GM21529 (cell line): ENCODE measurements at regions not wholly inside any gene's neighbourhood (a gene's known extent, or its start where the extent isn't known, plus 50 kb on each side); places are given as distances from the start of the nearest gene placed in this dataset.
"Not testable (repeated sequence)": the region's sequence is repeated elsewhere in the genome, so short reads cannot be mapped to it uniquely, and the experiment has no call there.

ENCODE experiments used
- ATAC-seq: cut with Tn5 transposase; IDR thresholded peaks from one replicate; pipeline ENCODE4 v1.9.1; 2021; ENCODE audit not compliant: unreplicated experiment

DNA sequence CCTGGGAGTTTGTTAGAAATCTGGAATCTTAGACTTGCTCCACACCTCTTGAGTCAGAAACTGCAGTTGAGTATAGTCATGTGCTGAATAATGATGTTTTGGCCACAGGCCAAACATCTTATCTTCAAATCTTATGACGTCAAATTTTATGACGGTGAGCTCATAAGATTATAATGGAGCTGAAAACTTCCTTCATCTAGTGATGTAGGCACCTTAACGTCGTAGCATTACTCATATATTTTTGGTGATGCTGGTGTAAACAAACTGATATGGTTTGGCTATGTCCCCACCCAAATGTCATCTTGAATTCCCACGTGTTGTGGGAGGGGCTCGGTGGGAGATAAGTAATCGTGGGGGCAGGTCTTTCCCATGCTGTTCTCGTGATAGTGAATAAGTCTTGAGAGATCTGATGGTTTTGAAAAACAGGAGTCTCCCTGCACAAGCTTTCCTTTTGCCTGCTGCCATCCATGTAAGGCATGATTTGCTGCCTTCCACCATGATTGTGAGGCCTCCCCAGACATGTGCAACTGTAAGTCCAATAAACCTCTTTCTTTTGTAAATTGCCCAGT is 268.0 kb upstream of the PROK2 start:
- ATAC-seq = no peak

DNA sequence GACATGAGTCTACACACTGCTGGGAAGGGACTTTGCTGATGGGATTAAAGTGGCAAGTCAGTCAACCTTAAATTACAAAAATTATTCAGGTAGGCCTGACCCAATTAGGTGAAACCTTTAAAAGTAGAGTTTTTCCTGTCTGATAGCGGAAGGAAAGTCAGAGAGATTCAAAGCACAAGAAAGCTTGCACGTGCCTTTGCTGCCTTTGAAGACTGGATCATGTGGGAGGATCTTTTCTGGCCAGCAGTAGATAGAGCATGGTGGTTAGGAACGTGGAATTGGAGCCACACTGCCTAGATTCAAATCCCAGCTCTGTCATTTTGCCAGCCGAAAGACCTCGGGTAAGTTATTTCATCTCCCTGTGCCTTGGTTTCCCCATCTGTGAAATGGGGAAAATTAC is 265.8 kb upstream of the PROK2 start:
- no peak for ATAC-seq

- ATAC-seq = no peak
Observed at GRCh38 chr3:72050048-72050632, 265.2 kb upstream of the PROK2 start.

GRCh38 chr3:72049300-72049699 is 264.4 kb upstream of the PROK2 start:
- no peak for ATAC-seq

DNA sequence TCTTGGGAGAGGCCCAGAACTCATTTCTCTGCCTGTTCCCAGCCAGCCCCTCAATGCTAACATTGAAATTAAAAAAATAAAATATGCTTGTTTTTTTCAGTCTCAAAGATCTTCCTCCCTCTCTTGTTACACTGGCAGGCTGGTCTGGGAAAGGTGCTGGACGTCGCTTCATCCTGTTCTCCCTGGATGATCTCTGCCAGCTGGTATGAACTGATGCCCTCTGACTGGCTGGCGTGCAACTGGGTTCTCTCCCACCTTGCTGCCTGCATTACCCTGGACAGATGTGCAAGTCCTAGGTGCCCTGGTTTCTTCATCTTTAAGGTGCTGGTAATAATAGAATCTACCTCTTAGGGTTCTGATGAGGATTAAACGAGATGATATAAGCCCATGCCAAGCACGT is 263.9 kb upstream of the PROK2 start:
- ATAC-seq = no peak

DNA sequence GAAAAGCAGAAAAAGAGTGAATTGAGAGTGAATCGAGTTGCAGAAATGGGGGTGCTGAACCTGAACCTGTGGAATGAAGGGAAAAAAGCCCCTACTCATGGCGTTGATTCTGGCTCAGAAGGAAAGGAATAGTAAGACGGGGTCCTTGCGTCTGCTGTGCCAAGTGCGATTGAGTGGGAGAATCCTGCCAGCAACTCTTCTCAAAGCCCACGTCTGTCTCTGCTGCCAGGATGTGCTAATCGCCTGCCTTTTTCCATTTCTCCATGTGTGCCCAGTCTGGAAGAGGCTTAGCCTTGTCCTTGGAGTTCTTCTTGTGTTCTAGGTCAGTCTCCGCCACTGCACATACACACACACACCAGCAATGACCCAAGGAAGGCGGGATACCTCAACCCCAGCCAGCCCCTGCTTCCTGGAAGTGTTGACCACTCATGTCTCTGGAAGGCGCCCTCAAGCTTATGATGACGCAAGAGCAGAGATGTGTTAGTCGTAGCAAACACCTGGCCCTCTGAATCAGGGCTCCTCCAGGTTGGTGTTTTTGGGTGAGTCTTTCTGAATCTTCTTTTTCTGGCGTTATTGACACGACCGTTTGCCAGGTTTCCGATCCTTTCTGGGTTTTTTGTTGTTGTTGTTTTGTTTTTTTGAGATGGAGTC is 262.4 kb upstream of the PROK2 start:
- no peak for ATAC-seq

DNA sequence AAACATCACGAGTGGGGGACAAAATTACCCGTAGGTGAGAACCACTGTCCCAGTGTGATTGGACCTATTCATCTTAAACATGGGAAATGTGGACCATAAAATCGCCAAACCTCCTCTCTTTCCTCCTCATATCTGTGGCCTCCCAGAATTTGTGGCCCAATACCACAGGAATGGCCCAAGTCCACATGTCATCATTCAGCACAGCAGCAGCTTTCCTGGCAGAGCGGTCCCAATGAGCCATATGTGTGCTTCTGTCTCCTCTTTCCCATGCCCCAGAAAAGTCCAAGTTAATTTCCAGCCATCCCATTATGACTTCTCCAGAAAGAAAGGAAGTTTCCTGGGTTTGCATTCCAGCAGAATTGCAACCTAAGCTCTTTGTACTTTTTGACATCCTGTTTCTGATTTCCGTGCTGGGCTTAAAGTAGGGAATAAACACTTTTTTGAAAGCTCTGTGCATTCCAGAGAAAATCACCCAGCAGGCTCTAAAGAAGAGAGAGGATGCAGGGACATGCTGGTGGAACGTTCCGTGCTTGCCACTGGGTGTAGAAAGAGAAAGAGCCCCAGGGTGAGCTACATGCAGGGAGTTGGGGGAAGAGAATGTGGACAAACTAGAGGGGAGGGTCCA is 259.4 kb upstream of the PROK2 start:
- no peak for ATAC-seq

- peak; percentile 75 for ATAC-seq
Observed at GRCh38 chr3:72043204-72044133, 258.5 kb upstream of the PROK2 start.

DNA sequence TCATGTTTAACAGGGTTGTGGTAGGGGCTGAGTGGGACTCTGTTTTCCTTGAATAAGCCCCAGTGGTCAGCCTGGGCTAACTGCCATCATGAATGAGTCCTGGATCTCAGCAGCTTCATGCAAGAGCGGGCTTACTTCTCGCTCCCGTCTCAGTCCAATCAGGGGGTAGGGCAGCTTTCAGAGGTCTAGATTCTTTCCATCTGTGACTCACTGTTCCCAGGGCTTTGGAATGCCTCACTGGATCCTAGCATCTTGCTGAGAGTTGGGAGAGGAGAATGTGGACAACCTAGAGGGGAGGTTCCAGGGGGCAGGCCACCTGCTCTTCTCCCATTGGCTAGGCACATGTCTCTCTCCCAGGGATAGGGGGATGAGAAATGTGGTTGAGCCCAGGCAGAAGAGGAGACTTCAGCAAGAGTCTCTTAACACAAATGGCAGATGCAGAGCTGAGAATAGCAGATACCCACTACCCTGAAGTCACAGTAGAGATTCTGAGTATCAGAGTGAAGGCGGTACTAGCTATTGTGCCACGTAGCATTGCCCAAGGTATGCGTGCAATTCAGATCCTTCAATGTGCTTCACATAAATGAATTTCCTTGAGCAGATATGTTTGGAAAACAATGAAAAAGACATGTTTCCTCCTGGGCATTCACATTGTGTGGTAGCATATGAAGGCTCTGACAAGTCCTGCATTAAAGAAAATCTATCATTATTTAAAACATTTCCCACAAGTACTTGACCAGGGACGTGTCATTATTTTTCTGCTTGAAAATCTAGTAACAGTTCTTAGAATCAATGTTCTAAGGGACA is 257.7 kb upstream of the PROK2 start:
- ATAC-seq = no peak

DNA sequence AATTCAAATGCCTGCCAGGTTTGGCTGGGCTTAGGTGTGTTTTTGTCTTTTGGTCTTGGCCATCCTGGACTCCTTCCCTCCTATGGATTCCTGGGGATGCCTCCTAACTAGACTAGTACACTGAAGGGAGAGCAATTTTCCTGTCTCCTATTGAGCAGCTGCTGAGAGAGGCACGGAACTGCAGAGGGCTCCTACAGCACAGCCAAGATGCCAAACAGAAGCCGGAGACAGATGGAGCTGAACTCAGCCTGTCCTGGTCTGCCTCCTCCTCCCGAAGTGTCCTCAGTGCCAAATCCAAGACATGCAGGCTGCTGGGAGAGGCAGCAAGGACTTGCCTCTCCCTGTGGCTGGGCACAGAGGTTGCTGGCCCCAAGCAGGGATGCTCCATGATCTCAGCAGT is 256.6 kb upstream of the PROK2 start:
- ATAC-seq = no peak

DNA sequence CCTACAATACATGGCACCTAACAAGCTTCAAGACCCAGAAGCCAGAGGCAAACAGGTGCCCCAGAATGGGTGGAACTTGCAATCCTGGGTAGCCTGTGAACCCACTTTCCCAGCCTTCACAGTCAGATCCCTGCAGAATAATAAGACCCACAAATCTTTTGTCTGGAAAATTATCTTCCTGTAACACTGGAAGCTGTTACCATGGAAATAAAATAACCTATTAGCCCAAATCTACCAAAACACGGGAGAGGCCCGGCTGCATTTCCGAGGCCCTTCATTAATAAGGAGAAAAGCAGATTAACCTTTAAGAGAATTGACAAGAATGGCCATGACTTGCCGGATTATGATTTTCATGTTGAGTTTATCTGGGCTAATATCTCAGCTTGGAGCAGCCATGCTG is 256.1 kb upstream of the PROK2 start:
- ATAC-seq = no peak

- no peak for ATAC-seq
Observed at GRCh38 chr3:72039677-72040076, 254.7 kb upstream of the PROK2 start.

GRCh38 chr3:72036899-72037298 is 252.0 kb upstream of the PROK2 start:
- no peak for ATAC-seq

GRCh38 chr3:72035606-72036005 is 250.7 kb upstream of the PROK2 start:
- no peak for ATAC-seq

- ATAC-seq = no peak
Observed at GRCh38 chr3:72034986-72035385, 250.0 kb upstream of the PROK2 start.

DNA sequence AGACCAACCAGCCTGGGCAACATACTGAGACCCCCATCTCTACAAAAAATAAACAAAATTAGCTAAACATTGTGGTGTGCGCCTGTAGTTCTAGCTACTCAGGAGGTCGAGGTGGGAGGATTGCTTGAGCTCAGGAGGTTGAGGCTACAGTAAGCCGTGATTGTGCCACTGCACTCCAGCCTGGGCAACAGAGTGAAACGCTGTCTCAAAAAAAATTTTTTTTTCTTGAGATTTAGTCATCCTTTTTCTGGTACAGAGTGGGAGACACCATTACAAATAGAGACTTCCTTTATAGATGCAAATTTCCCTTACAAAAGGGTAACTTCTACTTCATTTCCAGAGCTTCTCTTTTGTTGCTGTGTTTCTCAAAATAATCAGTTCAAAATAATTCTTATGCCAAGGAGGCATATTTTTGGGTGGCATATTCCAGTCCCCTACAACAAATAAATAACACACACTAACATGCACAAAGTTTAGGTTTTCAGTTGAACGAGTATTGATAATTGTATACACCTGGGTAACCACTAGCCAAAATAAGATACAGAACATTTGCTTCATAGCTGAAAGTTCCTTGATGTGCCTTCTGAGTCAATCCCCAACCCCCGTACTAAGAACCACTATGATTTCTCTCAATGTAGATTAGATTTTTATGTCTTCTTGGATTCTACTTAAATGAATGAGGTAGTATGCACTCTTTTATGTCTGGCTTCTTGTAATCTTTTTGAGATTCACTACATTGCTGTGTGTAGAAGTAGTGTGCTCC is 248.9 kb upstream of the PROK2 start:
- ATAC-seq = peak; percentile 53

GRCh38 chr3:72032441-72033135 is 247.6 kb upstream of the PROK2 start:
- no peak for ATAC-seq

DNA sequence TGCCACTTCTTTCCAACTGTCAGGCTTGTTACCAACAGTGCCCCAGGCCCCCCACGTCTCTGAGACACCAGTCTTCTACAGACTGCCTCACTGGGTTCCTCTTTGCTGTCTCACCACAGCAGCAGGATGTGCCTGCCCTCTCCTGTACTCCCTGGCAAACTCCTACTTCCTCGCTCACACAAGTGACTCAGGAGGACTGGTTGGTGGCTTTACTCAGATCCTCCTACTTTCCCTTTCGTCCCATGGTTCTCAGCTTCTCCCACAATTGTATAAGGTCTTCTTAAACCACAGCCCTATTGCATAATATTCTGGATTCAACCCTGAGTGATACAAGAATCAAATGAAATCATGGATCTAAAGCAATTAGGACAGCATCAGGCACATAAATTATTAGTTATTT is 246.6 kb upstream of the PROK2 start:
- no peak for ATAC-seq

DNA sequence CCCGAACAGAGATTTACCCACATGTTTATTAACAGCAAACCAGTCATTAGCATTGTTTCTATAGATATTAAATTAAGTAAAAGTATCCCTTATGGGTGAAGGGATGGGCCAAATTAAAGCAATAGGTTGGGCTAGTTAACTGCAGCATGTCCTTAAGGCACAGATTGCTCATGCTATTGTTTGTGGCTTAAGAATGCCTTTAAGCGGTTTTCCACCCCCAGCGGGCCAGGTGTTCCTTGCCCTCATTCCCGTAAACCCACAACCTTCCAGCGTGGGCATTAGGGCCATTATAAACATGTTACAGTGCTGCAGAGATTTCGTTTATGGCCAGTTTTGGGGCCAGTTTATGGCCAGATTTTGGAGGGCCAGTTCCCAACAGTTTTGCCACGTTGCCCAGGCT is 245.3 kb upstream of the PROK2 start:
- ATAC-seq = not testable (repeated sequence)
